HepG2 (cell line): ENCODE measurements at regions not wholly inside any gene's neighbourhood (a gene's known extent, or its start where the extent isn't known, plus 50 kb on each side); places are given as distances from the start of the nearest gene placed in this dataset.

ENCODE experiments used
- ARID2 ChIP-seq: sonication (generic); formaldehyde crosslinking; IDR thresholded peaks from 2 replicates; pipeline ENCODE4 v1.8.1; 2022; ENCODE audit warnings: mild to moderate bottlenecking, missing genetic modification reagents, borderline replicate concordance
- KLF9 ChIP-seq: IDR thresholded peaks from 2 replicates; pipeline ENCODE4 v1.6.1; 2016; ENCODE audit warnings: low read depth
- RAD21 ChIP-seq: fragments of 450-650 bp; formaldehyde crosslinking; IDR thresholded peaks from 2 replicates; pipeline ENCODE4 v1.5.0; 2020; ENCODE audit warnings: mild to moderate bottlenecking
- RAD51 ChIP-seq: fragments of 450-650 bp; IDR thresholded peaks from 2 replicates; pipeline ENCODE4 v1.6.1; 2016; ENCODE audit warnings: borderline replicate concordance
- ZNF143 ChIP-seq: sonication (generic); formaldehyde crosslinking; IDR thresholded peaks from 2 replicates; pipeline ENCODE4 v1.4.0; 2020; ENCODE audit warnings: missing genetic modification reagents
- TF ChIP-seq, protein P1 (sequence below): IDR thresholded peaks from 2 replicates; pipeline ENCODE4 v1.6.1; 2012; ENCODE audit warnings: inconsistent platforms
- TF ChIP-seq, protein P2 (sequence below): sonication (generic); formaldehyde crosslinking; IDR thresholded peaks from 2 replicates; pipeline ENCODE4 v1.8.1; 2022; ENCODE audit warnings: low read depth, mild to moderate bottlenecking, missing genetic modification reagents

DNA sequence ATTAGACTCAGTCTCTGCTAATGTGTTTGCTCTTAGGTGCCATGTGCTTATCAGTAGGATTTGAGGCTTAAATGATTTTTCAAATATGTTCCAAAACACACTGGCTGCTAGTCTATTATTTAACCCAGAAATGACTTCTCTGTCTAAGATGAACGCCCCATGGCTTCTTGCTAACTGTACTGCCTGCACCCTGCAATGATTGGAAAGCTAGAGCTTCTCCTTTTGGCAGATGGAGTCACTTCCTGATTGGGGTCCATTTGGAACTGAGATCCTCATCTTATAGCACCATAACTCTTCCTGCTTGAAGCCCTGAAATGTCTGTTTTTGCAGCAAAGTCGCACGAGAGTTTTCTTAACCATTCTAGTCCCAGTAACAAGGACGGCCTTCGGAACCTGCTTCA is 186.5 kb upstream of the ADO start:
- TF ChIP-seq, protein P1, sequence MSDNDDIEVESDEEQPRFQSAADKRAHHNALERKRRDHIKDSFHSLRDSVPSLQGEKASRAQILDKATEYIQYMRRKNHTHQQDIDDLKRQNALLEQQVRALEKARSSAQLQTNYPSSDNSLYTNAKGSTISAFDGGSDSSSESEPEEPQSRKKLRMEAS, result no peak
- TF ChIP-seq RAD51 (no peak), KLF9 (CRISPR knock-in tag) (no peak), ARID2 (no peak), RAD21 (CRISPR knock-in tag) (no peak), ZNF143 (CRISPR knock-in tag) (no peak)
- TF ChIP-seq, protein P2, sequence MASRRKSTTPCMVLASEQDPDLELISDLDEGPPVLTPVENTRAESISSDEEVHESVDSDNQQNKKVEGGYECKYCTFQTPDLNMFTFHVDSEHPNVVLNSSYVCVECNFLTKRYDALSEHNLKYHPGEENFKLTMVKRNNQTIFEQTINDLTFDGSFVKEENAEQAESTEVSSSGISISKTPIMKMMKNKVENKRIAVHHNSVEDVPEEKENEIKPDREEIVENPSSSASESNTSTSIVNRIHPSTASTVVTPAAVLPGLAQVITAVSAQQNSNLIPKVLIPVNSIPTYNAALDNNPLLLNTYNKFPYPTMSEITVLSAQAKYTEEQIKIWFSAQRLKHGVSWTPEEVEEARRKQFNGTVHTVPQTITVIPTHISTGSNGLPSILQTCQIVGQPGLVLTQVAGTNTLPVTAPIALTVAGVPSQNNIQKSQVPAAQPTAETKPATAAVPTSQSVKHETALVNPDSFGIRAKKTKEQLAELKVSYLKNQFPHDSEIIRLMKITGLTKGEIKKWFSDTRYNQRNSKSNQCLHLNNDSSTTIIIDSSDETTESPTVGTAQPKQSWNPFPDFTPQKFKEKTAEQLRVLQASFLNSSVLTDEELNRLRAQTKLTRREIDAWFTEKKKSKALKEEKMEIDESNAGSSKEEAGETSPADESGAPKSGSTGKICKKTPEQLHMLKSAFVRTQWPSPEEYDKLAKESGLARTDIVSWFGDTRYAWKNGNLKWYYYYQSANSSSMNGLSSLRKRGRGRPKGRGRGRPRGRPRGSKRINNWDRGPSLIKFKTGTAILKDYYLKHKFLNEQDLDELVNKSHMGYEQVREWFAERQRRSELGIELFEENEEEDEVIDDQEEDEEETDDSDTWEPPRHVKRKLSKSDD (CRISPR knock-in tag), result no peak
